D721Med (cell line): ENCODE measurements at regions not wholly inside any gene's neighbourhood (a gene's known extent, or its start where the extent isn't known, plus 50 kb on each side); places are given as distances from the start of the nearest gene placed in this dataset.

Experiments used
- DNase-seq: peaks from one replicate; pipeline ENCODE4 v3.0.0; 2011; ENCODE audit warnings: low spot score; ENCODE audit not compliant: insufficient read length
- FAIRE-seq: peaks from 2 replicates; lab custom pipeline; 2011; peaks lifted over from hg19 to GRCh38; lab: Jason Lieb, UNC
- CTCF ChIP-seq: IDR thresholded peaks from 2 replicates; pipeline ENCODE4 v1.5.1; 2012; ENCODE audit warnings: mild to moderate bottlenecking, control low read depth; ENCODE audit not compliant: insufficient read depth; ENCODE audit errors: missing control alignments

- TF ChIP-seq CTCF, result no peak
- DNase-seq (no peak), FAIRE-seq (no peak)
Measured at GRCh38 chr2:22930781-22931180, 454.2 kb upstream of the KLHL29 start.

GRCh38 chr2:22932288-22932687 lies 452.7 kb upstream of the KLHL29 start:
- no peak for TF ChIP-seq CTCF
- DNase-seq (no peak), FAIRE-seq (no peak)

GRCh38 chr2:22934747-22935146 lies 450.2 kb upstream of the KLHL29 start:
- FAIRE-seq (no peak), DNase-seq (no peak)
- no peak for TF ChIP-seq CTCF

GRCh38 chr2:22942441-22942840 lies 442.5 kb upstream of the KLHL29 start:
- FAIRE-seq (no peak), DNase-seq (no peak)
- no peak for TF ChIP-seq CTCF

- no peak for FAIRE-seq
- no peak for DNase-seq
- TF ChIP-seq CTCF, result no peak
Measured at GRCh38 chr2:22944143-22944542, 440.8 kb upstream of the KLHL29 start.

- no peak for TF ChIP-seq CTCF
- FAIRE-seq, result no peak
- no peak for DNase-seq
Measured at GRCh38 chr2:22946553-22946952, 438.4 kb upstream of the KLHL29 start.

- no peak for DNase-seq
- no peak for FAIRE-seq
- no peak for TF ChIP-seq CTCF
Measured at GRCh38 chr2:22947741-22948140, 437.2 kb upstream of the KLHL29 start.
